ENCODE measurements at regions not wholly inside any gene's neighbourhood (a gene's known extent, or its start where the extent isn't known, plus 50 kb on each side); places are given as distances from the start of the nearest gene placed in this dataset.

- TF ChIP-seq, protein P1, sequence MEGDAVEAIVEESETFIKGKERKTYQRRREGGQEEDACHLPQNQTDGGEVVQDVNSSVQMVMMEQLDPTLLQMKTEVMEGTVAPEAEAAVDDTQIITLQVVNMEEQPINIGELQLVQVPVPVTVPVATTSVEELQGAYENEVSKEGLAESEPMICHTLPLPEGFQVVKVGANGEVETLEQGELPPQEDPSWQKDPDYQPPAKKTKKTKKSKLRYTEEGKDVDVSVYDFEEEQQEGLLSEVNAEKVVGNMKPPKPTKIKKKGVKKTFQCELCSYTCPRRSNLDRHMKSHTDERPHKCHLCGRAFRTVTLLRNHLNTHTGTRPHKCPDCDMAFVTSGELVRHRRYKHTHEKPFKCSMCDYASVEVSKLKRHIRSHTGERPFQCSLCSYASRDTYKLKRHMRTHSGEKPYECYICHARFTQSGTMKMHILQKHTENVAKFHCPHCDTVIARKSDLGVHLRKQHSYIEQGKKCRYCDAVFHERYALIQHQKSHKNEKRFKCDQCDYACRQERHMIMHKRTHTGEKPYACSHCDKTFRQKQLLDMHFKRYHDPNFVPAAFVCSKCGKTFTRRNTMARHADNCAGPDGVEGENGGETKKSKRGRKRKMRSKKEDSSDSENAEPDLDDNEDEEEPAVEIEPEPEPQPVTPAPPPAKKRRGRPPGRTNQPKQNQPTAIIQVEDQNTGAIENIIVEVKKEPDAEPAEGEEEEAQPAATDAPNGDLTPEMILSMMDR (IDR thresholded peaks at IDR 0.05) = no peak
- TF ChIP-seq POLR2A (IDR thresholded peaks at IDR 0.05) (no peak), EP300 (IDR thresholded peaks at IDR 0.05) (no peak)
Measured at GRCh38 chr7:53446170-53446569, 410.7 kb downstream of the POM121L12 start.
